AG10803 (cell line): ENCODE measurements at regions not wholly inside any gene's neighbourhood (a gene's known extent, or its start where the extent isn't known, plus 50 kb on each side); places are given as distances from the start of the nearest gene placed in this dataset.

Experiments
- DNase-seq: peaks from one replicate; pipeline ENCODE4 v3.0.0; 2010; ENCODE audit warnings: low read depth
- H3K4me3 ChIP-seq: 2 replicates; pipeline ENCODE4 v1.5.1; 2011; ENCODE audit warnings: mild to moderate bottlenecking, low read length, control low read depth
- CTCF ChIP-seq: conservative IDR thresholded peaks from 2 replicates; pipeline ENCODE4 v1.5.1; 2011; ENCODE audit warnings: mild to moderate bottlenecking, low read length, control low read depth, inconsistent platforms

GRCh38 chr6:4509506-4509905 is 266.7 kb upstream of the CDYL start:
- no peak overlapping the region for H3K4me3 ChIP-seq
- TF ChIP-seq CTCF = no peak
- no peak for DNase-seq

- DNase-seq = no peak
- H3K4me3 ChIP-seq = no peak overlapping the region
- TF ChIP-seq CTCF = no peak
Measured at GRCh38 chr6:4506792-4507191, 269.4 kb upstream of the CDYL start.

GRCh38 chr6:4506223-4506622 is 270.0 kb upstream of the CDYL start:
- DNase-seq = no peak
- no peak overlapping the region for H3K4me3 ChIP-seq
- no peak for TF ChIP-seq CTCF

- H3K4me3 ChIP-seq = no peak overlapping the region
- TF ChIP-seq CTCF = no peak
- DNase-seq = peak; percentile 10
Measured at GRCh38 chr6:4504700-4505099, 271.5 kb upstream of the CDYL start.

DNA sequence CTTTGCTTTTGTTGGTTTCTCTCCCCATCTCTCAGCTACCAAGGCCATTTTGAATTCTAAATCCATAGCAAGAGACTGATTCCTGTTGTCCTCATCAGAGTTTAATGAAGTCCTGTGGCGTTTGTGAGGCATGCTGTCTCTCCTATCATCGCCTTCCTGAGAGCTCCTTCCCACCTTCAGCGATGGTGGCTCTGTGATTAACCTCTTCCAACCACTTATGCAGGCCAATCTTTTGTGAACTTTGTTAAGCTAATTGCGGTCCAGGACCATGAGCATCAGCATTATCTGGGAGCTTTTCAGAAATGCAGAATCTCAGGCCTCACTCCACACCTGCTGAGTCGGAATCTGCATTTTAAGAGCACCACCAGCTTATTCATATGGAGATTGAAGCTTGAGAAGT is 272.5 kb upstream of the CDYL start:
- no peak for TF ChIP-seq CTCF
- H3K4me3 ChIP-seq = no peak overlapping the region
- no peak for DNase-seq

GRCh38 chr6:4496284-4496683 is 279.9 kb upstream of the CDYL start:
- TF ChIP-seq CTCF = no peak
- no peak overlapping the region for H3K4me3 ChIP-seq
- DNase-seq = no peak

GRCh38 chr6:4491501-4492260 is 284.5 kb upstream of the CDYL start:
- DNase-seq = no peak
- no peak for TF ChIP-seq CTCF
- no peak overlapping the region for H3K4me3 ChIP-seq
